Liver (tissue), 3 donors: ENCODE measurements at regions not wholly inside any gene's neighbourhood (a gene's known extent, or its start where the extent isn't known, plus 50 kb on each side); places are given as distances from the start of the nearest gene placed in this dataset.

ENCODE experiments used
- CTCF ChIP-seq: fragments of 150-350 bp; IDR thresholded peaks from 2 replicates; pipeline ENCODE4 v1.5.1; 2017; ENCODE audit warnings: improper control_type of control experiment, low read depth, low read length; ENCODE audit not compliant: missing input control
- JUND ChIP-seq, 2 donors: IDR thresholded peaks; 2 replicates each; pipeline ENCODE4 v1.6.1; 2016; ENCODE audit warnings: antibody characterized with exemption in 2 of 2
- NR2F2 ChIP-seq: IDR thresholded peaks from 2 replicates; pipeline ENCODE4 v1.6.1; 2016; ENCODE audit warnings: antibody characterized with exemption
- ZBTB33 ChIP-seq: IDR thresholded peaks from 2 replicates; pipeline ENCODE4 v1.6.1; 2016; ENCODE audit warnings: antibody characterized with exemption
- donor health status: healthy.
- donor health status: healthy.

GRCh38 chr20:48052475-48052835 lies 267.2 kb upstream of the SULF2 start:
- TF ChIP-seq CTCF, result no peak
- no peak for TF ChIP-seq ZBTB33
- TF ChIP-seq NR2F2, result no peak
- TF ChIP-seq JUND (IDR thresholded peaks at IDR 0.05), result no peak
